Hepatocyte (in vitro differentiated cells): ENCODE measurements at regions not wholly inside any gene's neighbourhood (a gene's known extent, or its start where the extent isn't known, plus 50 kb on each side); places are given as distances from the start of the nearest gene placed in this dataset.

Experiments used
- CTCF ChIP-seq: fragments of 200-600 bp; sonication (generic); IDR thresholded peaks from 2 replicates; pipeline ENCODE4 v1.5.1; 2016; ENCODE audit warnings: antibody characterized with exemption, mild to moderate bottlenecking; ENCODE audit not compliant: poor library complexity
- EZH2 ChIP-seq: fragments of 200-600 bp; sonication (generic); IDR thresholded peaks from 2 replicates; pipeline ENCODE4 v1.6.1; 2016; ENCODE audit warnings: antibody characterized with exemption, mild to moderate bottlenecking, borderline replicate concordance
- EZH2phosphoT487 ChIP-seq: fragments of 200-600 bp; sonication (generic); IDR thresholded peaks from one replicate; pipeline ENCODE4 v1.6.1; 2018; ENCODE audit warnings: antibody characterized with exemption, mild to moderate bottlenecking, low read depth, moderate library complexity; ENCODE audit not compliant: unreplicated experiment, severe bottlenecking

- TF ChIP-seq CTCF = no peak
- TF ChIP-seq EZH2phosphoT487 = no peak
- TF ChIP-seq EZH2 = no peak
These were observed 101.3 kb upstream of the ID2 start for GRCh38 chr2:8580316-8581233.
